ENCODE measurements at regions not wholly inside any gene's neighbourhood (a gene's known extent, or its start where the extent isn't known, plus 50 kb on each side); places are given as distances from the start of the nearest gene placed in this dataset.
A peak's percentile ranks its signal among the peaks of the same experiment; 100 is the strongest.
"Not testable (repeated sequence)": the region's sequence is repeated elsewhere in the genome, so short reads cannot be mapped to it uniquely, and the experiment has no call there.

GRCh38 chr20:60170116-60170515 is 211.9 kb downstream of the CDH26 start:
- DNase-seq (ENCODE audit: low read depth) = no peak

- DNase-seq (ENCODE audit: low read depth) = no peak
These were observed 213.1 kb downstream of the CDH26 start for GRCh38 chr20:60171313-60171712.

- DNase-seq (ENCODE audit: low read depth) = no peak
These were observed 213.5 kb downstream of the CDH26 start for GRCh38 chr20:60171738-60172137.

GRCh38 chr20:60172346-60172984 is 214.2 kb downstream of the CDH26 start:
- DNase-seq (ENCODE audit: low read depth) = peak; percentile 1

GRCh38 chr20:60177080-60177479 is 218.9 kb downstream of the CDH26 start:
- DNase-seq (ENCODE audit: low read depth) = no peak

- DNase-seq (ENCODE audit: low read depth) = no peak
These were observed 222.8 kb downstream of the CDH26 start for GRCh38 chr20:60180986-60181385.

GRCh38 chr20:60186412-60186811 is 228.2 kb downstream of the CDH26 start:
- DNase-seq (ENCODE audit: low read depth) = no peak

GRCh38 chr20:60187683-60188082 is 229.5 kb downstream of the CDH26 start:
- DNase-seq (ENCODE audit: low read depth) = no peak

GRCh38 chr20:60191014-60191413 is 232.8 kb downstream of the CDH26 start:
- no peak for DNase-seq (ENCODE audit: low read depth)

- DNase-seq (ENCODE audit: low read depth) = no peak
These were observed 234.1 kb downstream of the CDH26 start for GRCh38 chr20:60192326-60192725.

- not testable (repeated sequence) for DNase-seq (ENCODE audit: low read depth)
These were observed 240.9 kb downstream of the CDH26 start for GRCh38 chr20:60199132-60199531.

GRCh38 chr20:60199866-60200265 is 241.6 kb downstream of the CDH26 start:
- no peak for DNase-seq (ENCODE audit: low read depth)

GRCh38 chr20:60200305-60200918 is 242.2 kb downstream of the CDH26 start:
- DNase-seq (ENCODE audit: low read depth) = no peak

GRCh38 chr20:60201198-60201835 is 243.1 kb downstream of the CDH26 start:
- DNase-seq (ENCODE audit: low read depth) = no peak

- DNase-seq (ENCODE audit: low read depth) = no peak
These were observed 243.8 kb downstream of the CDH26 start for GRCh38 chr20:60202046-60202445.

GRCh38 chr20:60203451-60203850 is 245.2 kb downstream of the CDH26 start:
- DNase-seq (ENCODE audit: low read depth) = peak; percentile 9

- no peak for DNase-seq (ENCODE audit: low read depth)
These were observed 246.4 kb downstream of the CDH26 start for GRCh38 chr20:60204601-60205000.

GRCh38 chr20:60206259-60206658 is 248.0 kb downstream of the CDH26 start:
- peak; percentile 17 for DNase-seq (ENCODE audit: low read depth)

GRCh38 chr20:60209048-60209447 is 250.8 kb downstream of the CDH26 start:
- DNase-seq (ENCODE audit: low read depth) = no peak

GRCh38 chr20:60210779-60211617 is 252.8 kb downstream of the CDH26 start:
- DNase-seq (ENCODE audit: low read depth) = peak; percentile 20

GRCh38 chr20:60211618-60212463 is 253.6 kb downstream of the CDH26 start:
- DNase-seq (ENCODE audit: low read depth) = no peak

GRCh38 chr20:60212695-60213094 is 254.5 kb downstream of the CDH26 start:
- DNase-seq (ENCODE audit: low read depth) = no peak

All from amniotic epithelial cell (primary cell).